BLaER1 treated with 17β-estradiol and CSF1 and Interleukin-3, amounts not matched to agents 10 nM and 100 nM (cell line): ENCODE measurements at regions not wholly inside any gene's neighbourhood (a gene's known extent, or its start where the extent isn't known, plus 50 kb on each side); places are given as distances from the start of the nearest gene placed in this dataset.

ENCODE experiments used
- H3K27ac ChIP-seq, 11 experiments: shearing (Covaris generic); formaldehyde crosslinking; 2 replicates each; pipeline ENCODE4 v1.8.1; 2022
- H3K27me3 ChIP-seq, 11 experiments: shearing (Covaris generic); formaldehyde crosslinking; 2 replicates each; pipeline ENCODE4 v1.8.1; 2022
- H3K36me3 ChIP-seq, 11 experiments: shearing (Covaris generic); formaldehyde crosslinking; 2 replicates each; pipeline ENCODE4 v1.8.1; 2022
- H3K4me1 ChIP-seq, 10 experiments: shearing (Covaris generic); formaldehyde crosslinking; 2 replicates each; pipeline ENCODE4 v1.8.1; 2022
- H3K4me2 ChIP-seq, 11 experiments: shearing (Covaris generic); formaldehyde crosslinking; 2 replicates each; pipeline ENCODE4 v1.8.1; 2022
- H3K4me3 ChIP-seq, 10 experiments: shearing (Covaris generic); formaldehyde crosslinking; 2 replicates each; pipeline ENCODE4 v1.8.1; 2022
- H3K9ac ChIP-seq, 11 experiments: shearing (Covaris generic); formaldehyde crosslinking; 2 replicates each; pipeline ENCODE4 v1.8.1; 2022
- H3K9me3 ChIP-seq, 11 experiments: shearing (Covaris generic); formaldehyde crosslinking; replicated peaks in 1 of 11; 2 replicates each; pipeline ENCODE4 v1.8.1; 2022
- H4K20me1 ChIP-seq, 11 experiments: shearing (Covaris generic); formaldehyde crosslinking; 2 replicates each; pipeline ENCODE4 v1.8.1; 2022
- Cebpa-rat ChIP-seq, 11 experiments: shearing (Covaris generic); IDR thresholded peaks; 2 replicates each; pipeline ENCODE4 v1.8.1; 2022

GRCh38 chr18:41004324-41004723, 950.7 kb upstream of the PIK3C3 start:
- no peaks in the 10 kb centered on the region for H4K20me1 ChIP-seq
- H3K9me3 ChIP-seq, result no peaks in the 10 kb centered on the region
- H3K9ac ChIP-seq, result no peak overlapping the region
- no peak for TF ChIP-seq Cebpa-rat (IDR thresholded peaks at IDR 0.05)
- H3K27ac ChIP-seq, result no peak overlapping the region
- no peak overlapping the region for H3K4me2 ChIP-seq
- H3K4me3 ChIP-seq, result no peak overlapping the region
- H3K27me3 ChIP-seq, result no peaks in the 10 kb centered on the region
- no peaks in the 10 kb centered on the region for H3K36me3 ChIP-seq
- H3K4me1 ChIP-seq, result no peaks in the 10 kb centered on the region

GRCh38 chr18:40995529-40995928, 959.5 kb upstream of the PIK3C3 start:
- Histone ChIP-seq H3K4me3 (no peak overlapping the region), H3K4me2 (no peak overlapping the region), H3K4me1 (peaks cover 0 to 4% (median 0%) of the 10 kb centered on the region in 10 experiments; a peak in 1 of 20 replicates), H3K9me3 (no peaks in the 10 kb centered on the region), H3K9ac (no peak overlapping the region), H3K36me3 (no peaks in the 10 kb centered on the region), H4K20me1 (no peaks in the 10 kb centered on the region), H3K27me3 (no peaks in the 10 kb centered on the region), H3K27ac (no peak overlapping the region)
- no peak for TF ChIP-seq Cebpa-rat (IDR thresholded peaks at IDR 0.05)

GRCh38 chr18:40993363-40993762, 961.7 kb upstream of the PIK3C3 start:
- H3K27me3 ChIP-seq, result no peaks in the 10 kb centered on the region
- H3K36me3 ChIP-seq, result no peaks in the 10 kb centered on the region
- no peak overlapping the region for H3K4me3 ChIP-seq
- H3K27ac ChIP-seq, result no peak overlapping the region
- peaks cover 0 to 4% (median 0%) of the 10 kb centered on the region in 10 experiments; a peak in 1 of 20 replicates for H3K4me1 ChIP-seq
- H3K9ac ChIP-seq, result no peak overlapping the region
- H3K9me3 ChIP-seq, result no peaks in the 10 kb centered on the region
- no peak for TF ChIP-seq Cebpa-rat (IDR thresholded peaks at IDR 0.05)
- no peaks in the 10 kb centered on the region for H4K20me1 ChIP-seq
- no peak overlapping the region for H3K4me2 ChIP-seq

- no peaks in the 10 kb centered on the region for H3K27me3 ChIP-seq
- H3K36me3 ChIP-seq, result no peaks in the 10 kb centered on the region
- TF ChIP-seq Cebpa-rat (IDR thresholded peaks at IDR 0.05), result no peak
- H3K4me3 ChIP-seq, result no peak overlapping the region
- H3K9me3 ChIP-seq, result no peaks in the 10 kb centered on the region
- no peaks in the 10 kb centered on the region for H3K4me1 ChIP-seq
- H3K9ac ChIP-seq, result no peak overlapping the region
- no peak overlapping the region for H3K27ac ChIP-seq
- no peaks in the 10 kb centered on the region for H4K20me1 ChIP-seq
- H3K4me2 ChIP-seq, result no peak overlapping the region
These were observed 967.5 kb upstream of the PIK3C3 start for GRCh38 chr18:40987581-40987980.

GRCh38 chr18:40985436-40985835, 969.6 kb upstream of the PIK3C3 start:
- H4K20me1 ChIP-seq, result no peaks in the 10 kb centered on the region
- no peak overlapping the region for H3K4me2 ChIP-seq
- no peaks in the 10 kb centered on the region for H3K36me3 ChIP-seq
- H3K4me3 ChIP-seq, result no peak overlapping the region
- H3K27ac ChIP-seq, result no peak overlapping the region
- H3K9ac ChIP-seq, result no peak overlapping the region
- H3K4me1 ChIP-seq, result no peaks in the 10 kb centered on the region
- H3K9me3 ChIP-seq, result no peaks in the 10 kb centered on the region
- TF ChIP-seq Cebpa-rat (IDR thresholded peaks at IDR 0.05), result no peak
- no peaks in the 10 kb centered on the region for H3K27me3 ChIP-seq

GRCh38 chr18:40984856-40985255, 970.2 kb upstream of the PIK3C3 start:
- TF ChIP-seq Cebpa-rat (IDR thresholded peaks at IDR 0.05), result no peak
- Histone ChIP-seq H3K27me3 (no peaks in the 10 kb centered on the region), H3K27ac (no peak overlapping the region), H3K4me3 (no peak overlapping the region), H3K4me2 (no peak overlapping the region), H3K9me3 (no peaks in the 10 kb centered on the region), H3K9ac (no peak overlapping the region), H4K20me1 (no peaks in the 10 kb centered on the region), H3K4me1 (no peaks in the 10 kb centered on the region), H3K36me3 (no peaks in the 10 kb centered on the region)

GRCh38 chr18:40983835-40984234, 971.2 kb upstream of the PIK3C3 start:
- no peaks in the 10 kb centered on the region for H3K36me3 ChIP-seq
- no peak for TF ChIP-seq Cebpa-rat (IDR thresholded peaks at IDR 0.05)

GRCh38 chr18:40980171-40980570, 974.9 kb upstream of the PIK3C3 start:
- Histone ChIP-seq H3K4me3 (no peak overlapping the region), H3K9me3 (peaks cover 0 to 7% (median 0%) of the 10 kb centered on the region in 11 experiments; a peak in 1 of 22 replicates), H3K9ac (no peak overlapping the region), H3K4me2 (no peak overlapping the region), H3K27ac (no peak overlapping the region), H3K27me3 (no peaks in the 10 kb centered on the region), H4K20me1 (no peaks in the 10 kb centered on the region), H3K4me1 (no peaks in the 10 kb centered on the region), H3K36me3 (no peaks in the 10 kb centered on the region)
- TF ChIP-seq Cebpa-rat (IDR thresholded peaks at IDR 0.05), result no peak

More at GRCh38 chr18:40983835-40984234, 971.2 kb upstream of the PIK3C3 start:
- no peaks in the 10 kb centered on the region for H3K27me3 ChIP-seq
- no peak overlapping the region for H3K4me3 ChIP-seq
- no peaks in the 10 kb centered on the region for H3K4me1 ChIP-seq
- H3K27ac ChIP-seq, result no peak overlapping the region
- H4K20me1 ChIP-seq, result no peaks in the 10 kb centered on the region
- H3K4me2 ChIP-seq, result no peak overlapping the region
- H3K9me3 ChIP-seq, result no peaks in the 10 kb centered on the region
- no peak overlapping the region for H3K9ac ChIP-seq

GRCh38 chr18:40976050-40976449, 979.0 kb upstream of the PIK3C3 start:
- H3K4me2 ChIP-seq, result no peak overlapping the region
- no peak overlapping the region for H3K9ac ChIP-seq
- no peak for TF ChIP-seq Cebpa-rat (IDR thresholded peaks at IDR 0.05)
- no peak overlapping the region for H3K27ac ChIP-seq
- no peaks in the 10 kb centered on the region for H3K27me3 ChIP-seq
- H3K4me3 ChIP-seq, result no peak overlapping the region
- H3K4me1 ChIP-seq, result no peaks in the 10 kb centered on the region
- peaks cover 0 to 9% (median 4%) of the 10 kb centered on the region in 11 experiments; a peak in 4 of 22 replicates for H3K9me3 ChIP-seq
- no peaks in the 10 kb centered on the region for H4K20me1 ChIP-seq
- H3K36me3 ChIP-seq, result no peaks in the 10 kb centered on the region

GRCh38 chr18:40974448-40974847, 980.6 kb upstream of the PIK3C3 start:
- Histone ChIP-seq H4K20me1 (no peaks in the 10 kb centered on the region), H3K27me3 (no peaks in the 10 kb centered on the region)
- no peak for TF ChIP-seq Cebpa-rat (IDR thresholded peaks at IDR 0.05)

More at GRCh38 chr18:40974448-40974847, 980.6 kb upstream of the PIK3C3 start:
- Histone ChIP-seq H3K36me3 (no peaks in the 10 kb centered on the region), H3K4me2 (no peak overlapping the region), H3K9ac (no peak overlapping the region), H3K9me3 (peaks cover 0 to 9% (median 4%) of the 10 kb centered on the region in 11 experiments; a peak in 4 of 22 replicates), H3K4me3 (no peak overlapping the region), H3K27ac (no peak overlapping the region), H3K4me1 (no peaks in the 10 kb centered on the region)
